ENCODE measurements at regions not wholly inside any gene's neighbourhood (a gene's known extent, or its start where the extent isn't known, plus 50 kb on each side); places are given as distances from the start of the nearest gene placed in this dataset.

GRCh38 chr16:73177729-73178295, 129.9 kb upstream of the ZFHX3 start:
- FAIRE-seq (no peak), DNase-seq (ENCODE audit: insufficient read length, low spot score) (no peak)
- no peak for TF ChIP-seq CTCF (IDR thresholded peaks at IDR 0.05; ENCODE audit: insufficient read depth, missing control alignments)

DNA sequence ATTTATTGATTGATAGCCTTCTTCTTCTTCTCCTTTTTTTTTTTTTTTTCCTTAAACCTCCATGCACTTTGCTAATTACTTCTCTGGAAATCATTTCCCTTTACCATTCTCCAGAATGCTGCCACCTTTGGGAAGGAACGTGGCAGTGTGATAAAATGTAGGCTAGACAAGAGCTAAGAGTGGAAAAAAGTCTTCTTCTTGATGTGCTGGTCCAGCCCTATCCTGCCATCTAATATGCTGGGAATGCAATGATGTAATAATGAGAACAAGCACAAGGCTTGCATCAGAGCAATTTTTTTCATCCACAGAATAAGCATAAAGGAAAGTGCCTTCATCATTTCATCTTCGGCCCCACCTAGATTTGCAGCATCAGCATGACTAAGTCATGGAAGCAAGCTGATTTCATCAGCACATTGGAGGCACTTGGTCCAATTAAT, 128.7 kb upstream of the ZFHX3 start:
- DNase-seq (ENCODE audit: insufficient read length, low spot score) (no peak), FAIRE-seq (no peak)
- peak; percentile 21 for TF ChIP-seq CTCF (IDR thresholded peaks at IDR 0.05; ENCODE audit: insufficient read depth, missing control alignments)

DNA sequence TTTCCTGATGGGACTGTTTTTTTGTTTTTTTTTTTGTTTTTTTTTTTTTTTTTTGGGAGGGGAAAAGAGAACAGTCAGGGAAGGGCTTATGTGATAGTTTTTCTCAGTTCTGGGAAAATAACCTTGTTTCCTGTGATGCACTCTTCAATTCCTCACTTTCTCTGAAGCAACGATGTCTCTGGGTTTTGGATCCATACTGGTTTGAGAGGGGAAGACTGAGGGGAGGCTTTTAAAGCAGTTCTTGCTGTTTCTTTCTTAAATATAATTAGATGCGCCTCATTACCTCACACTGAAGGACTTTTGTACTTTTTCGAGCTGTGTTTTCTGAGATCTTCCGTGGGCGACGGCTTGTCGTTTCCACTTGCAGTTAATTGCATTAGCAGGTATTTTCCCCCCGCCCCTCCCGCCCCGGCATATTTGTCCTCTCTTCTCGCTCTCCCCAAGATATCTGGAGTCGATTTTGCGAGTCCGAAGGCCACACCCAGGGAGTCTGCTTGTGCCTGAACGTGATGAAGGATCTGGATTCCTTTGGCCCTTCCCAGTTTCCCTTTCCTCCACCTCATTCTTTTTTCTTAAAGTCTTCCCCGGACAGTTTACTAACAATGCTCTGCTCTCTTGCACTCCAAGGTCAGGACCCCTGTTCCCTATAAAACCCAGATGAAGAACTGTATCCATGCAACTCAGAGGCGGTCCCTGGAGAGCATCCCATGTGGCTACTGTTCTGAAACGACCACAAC, 125.2 kb upstream of the ZFHX3 start:
- FAIRE-seq (no peak), DNase-seq (ENCODE audit: insufficient read length, low spot score) (no peak)
- TF ChIP-seq CTCF (IDR thresholded peaks at IDR 0.05; ENCODE audit: insufficient read depth, missing control alignments), result no peak

GRCh38 chr16:73172241-73172972, 124.5 kb upstream of the ZFHX3 start:
- DNase-seq (ENCODE audit: insufficient read length, low spot score), result no peak
- TF ChIP-seq CTCF (IDR thresholded peaks at IDR 0.05; ENCODE audit: insufficient read depth, missing control alignments), result peak; percentile 1
- no peak for FAIRE-seq

DNA sequence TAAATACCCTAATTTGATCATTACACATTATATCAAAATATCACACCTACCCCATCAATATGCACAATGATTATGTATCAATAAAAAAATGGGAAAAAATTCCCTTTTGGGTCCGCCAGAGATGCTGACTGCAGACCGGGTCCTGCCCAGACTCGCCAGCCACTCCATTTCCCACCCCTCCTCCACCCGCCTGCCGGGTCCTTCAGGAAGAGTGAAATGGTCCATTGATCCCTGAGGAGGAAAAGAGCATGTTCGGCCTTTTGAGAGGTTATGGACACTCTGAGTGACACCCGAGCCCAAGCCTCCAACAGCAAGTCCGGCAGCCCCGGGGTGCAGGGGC, 123.9 kb upstream of the ZFHX3 start:
- DNase-seq (ENCODE audit: insufficient read length, low spot score) (no peak), FAIRE-seq (no peak)
- no peak for TF ChIP-seq CTCF (IDR thresholded peaks at IDR 0.05; ENCODE audit: insufficient read depth, missing control alignments)

DNA sequence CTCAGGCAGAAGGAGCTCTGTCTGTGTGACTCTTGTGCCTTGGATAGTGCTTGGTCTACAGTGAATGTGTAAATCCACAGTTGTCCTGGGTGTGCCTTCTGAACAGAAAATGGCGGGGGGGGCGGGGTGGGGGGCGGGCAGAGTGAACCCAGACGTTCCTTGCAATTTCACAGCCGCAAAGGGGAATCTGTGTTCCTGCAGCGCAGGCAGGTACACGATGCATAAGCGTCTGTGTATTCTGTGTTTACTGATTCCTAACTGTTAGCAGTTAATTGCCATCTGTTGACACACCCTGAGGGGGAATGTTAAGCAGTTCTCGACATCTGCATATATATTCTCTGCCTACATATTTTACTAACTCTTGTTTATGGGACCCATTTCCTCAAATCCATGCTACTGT, 123.5 kb upstream of the ZFHX3 start:
- DNase-seq (ENCODE audit: insufficient read length, low spot score) (no peak), FAIRE-seq (no peak)
- TF ChIP-seq CTCF (IDR thresholded peaks at IDR 0.05; ENCODE audit: insufficient read depth, missing control alignments), result no peak

- no peak for DNase-seq (ENCODE audit: insufficient read length, low spot score)
- no peak for FAIRE-seq
Observed at GRCh38 chr16:73170612-73171038, 122.7 kb upstream of the ZFHX3 start.

More at GRCh38 chr16:73170612-73171038, 122.7 kb upstream of the ZFHX3 start:
- TF ChIP-seq CTCF (IDR thresholded peaks at IDR 0.05; ENCODE audit: insufficient read depth, missing control alignments), result no peak
